Ishikawa (cell line): ENCODE measurements at regions not wholly inside any gene's neighbourhood (a gene's known extent, or its start where the extent isn't known, plus 50 kb on each side); places are given as distances from the start of the nearest gene placed in this dataset.

ENCODE experiments used
- CREB1 ChIP-seq: IDR thresholded peaks from 2 replicates; pipeline ENCODE4 v1.6.1; 2012; ENCODE audit warnings: low read depth
- EGR1 ChIP-seq: IDR thresholded peaks from 2 replicates; pipeline ENCODE4 v1.6.1; 2012
- EP300 ChIP-seq: IDR thresholded peaks from 2 replicates; pipeline ENCODE4 v1.6.1; 2012; ENCODE audit warnings: borderline replicate concordance
- MAX ChIP-seq: IDR thresholded peaks from 2 replicates; pipeline ENCODE4 v1.6.1; 2012
- RAD21 ChIP-seq: IDR thresholded peaks from 2 replicates; pipeline ENCODE4 v1.6.1; 2012; ENCODE audit warnings: low read depth
- REST ChIP-seq: IDR thresholded peaks from 2 replicates; pipeline ENCODE4 v1.6.1; 2012; ENCODE audit warnings: low read depth, mild to moderate bottlenecking
- TAF1 ChIP-seq: IDR thresholded peaks from 2 replicates; pipeline ENCODE4 v1.6.1; 2012; ENCODE audit warnings: low read depth, mild to moderate bottlenecking
- TCF12 ChIP-seq: IDR thresholded peaks from 2 replicates; pipeline ENCODE4 v1.6.1; 2012; ENCODE audit warnings: low read depth
- TEAD4 ChIP-seq: IDR thresholded peaks from 2 replicates; pipeline ENCODE4 v1.6.1; 2012
- YY1 ChIP-seq: IDR thresholded peaks from 2 replicates; pipeline ENCODE4 v1.6.1; 2012; ENCODE audit warnings: low read depth

DNA sequence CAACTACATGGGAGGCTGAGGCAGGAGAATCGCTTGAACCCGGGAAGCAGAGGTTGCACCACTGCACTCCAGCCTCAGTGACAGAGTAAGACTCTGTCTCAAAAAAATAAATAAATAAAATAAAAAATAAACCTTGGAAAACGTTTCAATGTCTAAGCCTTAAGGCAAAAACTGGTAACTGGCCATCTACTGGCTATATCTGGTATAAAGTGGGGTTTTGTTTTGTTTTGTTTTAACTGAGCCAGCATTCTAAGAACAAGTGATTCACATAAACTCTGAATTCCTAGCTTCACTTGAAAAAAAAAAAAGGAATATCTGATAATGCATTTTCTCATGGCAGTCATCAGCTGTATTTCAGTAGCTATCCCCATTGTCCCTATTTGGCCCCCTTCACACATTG is 126.1 kb upstream of the EFNA5 start:
- no peak for TF ChIP-seq EP300
- TF ChIP-seq MAX, result no peak
- no peak for TF ChIP-seq CREB1
- no peak for TF ChIP-seq TAF1
- TF ChIP-seq REST, result no peak
- no peak for TF ChIP-seq RAD21
- no peak for TF ChIP-seq TEAD4
- no peak for TF ChIP-seq TCF12
- TF ChIP-seq YY1, result no peak
- TF ChIP-seq EGR1, result no peak
